ENCODE measurements at regions not wholly inside any gene's neighbourhood (a gene's known extent, or its start where the extent isn't known, plus 50 kb on each side); places are given as distances from the start of the nearest gene placed in this dataset.

- no peaks in the 10 kb centered on the region for H3K36me3 ChIP-seq (ENCODE audit: control insufficient read depth, insufficient read depth, low read length)
- H2BK20ac ChIP-seq (ENCODE audit: low read depth, low read length): no peak overlapping the region
- H3K4me3 ChIP-seq (ENCODE audit: insufficient read depth, low read depth, low read length): no peak overlapping the region
- H2AK5ac ChIP-seq (ENCODE audit: low read depth, low read length): no peak overlapping the region
- H3K27me3 ChIP-seq (ENCODE audit: control insufficient read depth, insufficient read depth, low read length): no peaks in the 10 kb centered on the region
- DNase-seq (no peak), ATAC-seq (ENCODE audit: low read depth) (no peak)
- no peak overlapping the region for H2BK5ac ChIP-seq (ENCODE audit: low read depth, low read length, poor library complexity, severe bottlenecking)
- H3K14ac ChIP-seq (replicated peaks; ENCODE audit: low read depth, low read length): no peak overlapping the region
- H3K23ac ChIP-seq (ENCODE audit: low read depth, low read length): no peak overlapping the region
- no peak overlapping the region for H2BK120ac ChIP-seq (ENCODE audit: low read depth, low read length)
- in situ Hi-C loops (cut with MboI; ENCODE audit: low sequenced_read_pairs): no loop called here
- H3K18ac ChIP-seq (ENCODE audit: low read depth, low read length): no peak overlapping the region
- no peaks in the 10 kb centered on the region for H3K9me3 ChIP-seq (ENCODE audit: control insufficient read depth, insufficient read depth, low read length)
- WGBS, 2 experiments (ENCODE audit: extremely low coverage in 2 of 2, insufficient read length in 1 of 2): no CpG with 5 or more reads among the region's 5 CpGs
- H2AFZ ChIP-seq (replicated peaks; ENCODE audit: low read length, poor library complexity): no peak overlapping the region
- H3K4me1 ChIP-seq (ENCODE audit: control insufficient read depth, insufficient read depth, low read length): no peaks in the 10 kb centered on the region
- H2BK15ac ChIP-seq (ENCODE audit: low read depth, low read length): no peak overlapping the region
- no peak overlapping the region for H4K91ac ChIP-seq (ENCODE audit: insufficient read depth, low read depth, low read length)
- no peak overlapping the region for H3K9ac ChIP-seq (ENCODE audit: low read depth, low read length)
- no peaks in the 10 kb centered on the region for H4K20me1 ChIP-seq (ENCODE audit: insufficient read depth, low read length)
- H2AK9ac ChIP-seq (replicated peaks; ENCODE audit: low read depth, low read length, poor library complexity): no peak overlapping the region
- no peak overlapping the region for H4K8ac ChIP-seq (ENCODE audit: low read depth in 2 of 2, low read length in 2 of 2)
- POLR2A ChIA-PET (ENCODE audit: unreplicated experiment): no interaction called here
- intact Hi-C loops (cut with micrococcal nuclease): no loop called here
- TF ChIP-seq NFE2L2 (IDR thresholded peaks at IDR 0.05; ENCODE audit: low read depth, low read length): no peak
- no peak for TF ChIP-seq USF2 (IDR thresholded peaks at IDR 0.05; ENCODE audit: low read depth, low read length)
- no peak for TF ChIP-seq FOS (IDR thresholded peaks at IDR 0.05; ENCODE audit: low read depth, low read length)
- TF ChIP-seq, protein P1, sequence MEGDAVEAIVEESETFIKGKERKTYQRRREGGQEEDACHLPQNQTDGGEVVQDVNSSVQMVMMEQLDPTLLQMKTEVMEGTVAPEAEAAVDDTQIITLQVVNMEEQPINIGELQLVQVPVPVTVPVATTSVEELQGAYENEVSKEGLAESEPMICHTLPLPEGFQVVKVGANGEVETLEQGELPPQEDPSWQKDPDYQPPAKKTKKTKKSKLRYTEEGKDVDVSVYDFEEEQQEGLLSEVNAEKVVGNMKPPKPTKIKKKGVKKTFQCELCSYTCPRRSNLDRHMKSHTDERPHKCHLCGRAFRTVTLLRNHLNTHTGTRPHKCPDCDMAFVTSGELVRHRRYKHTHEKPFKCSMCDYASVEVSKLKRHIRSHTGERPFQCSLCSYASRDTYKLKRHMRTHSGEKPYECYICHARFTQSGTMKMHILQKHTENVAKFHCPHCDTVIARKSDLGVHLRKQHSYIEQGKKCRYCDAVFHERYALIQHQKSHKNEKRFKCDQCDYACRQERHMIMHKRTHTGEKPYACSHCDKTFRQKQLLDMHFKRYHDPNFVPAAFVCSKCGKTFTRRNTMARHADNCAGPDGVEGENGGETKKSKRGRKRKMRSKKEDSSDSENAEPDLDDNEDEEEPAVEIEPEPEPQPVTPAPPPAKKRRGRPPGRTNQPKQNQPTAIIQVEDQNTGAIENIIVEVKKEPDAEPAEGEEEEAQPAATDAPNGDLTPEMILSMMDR (conservative IDR thresholded peaks at IDR 0.05; ENCODE audit: low read depth, low read length): no peak
- TF ChIP-seq RAD21 (IDR thresholded peaks at IDR 0.05; ENCODE audit: low read length): no peak
- TF ChIP-seq MAFK (IDR thresholded peaks at IDR 0.05; ENCODE audit: low read depth, low read length): no peak
- TF ChIP-seq, protein P2, sequence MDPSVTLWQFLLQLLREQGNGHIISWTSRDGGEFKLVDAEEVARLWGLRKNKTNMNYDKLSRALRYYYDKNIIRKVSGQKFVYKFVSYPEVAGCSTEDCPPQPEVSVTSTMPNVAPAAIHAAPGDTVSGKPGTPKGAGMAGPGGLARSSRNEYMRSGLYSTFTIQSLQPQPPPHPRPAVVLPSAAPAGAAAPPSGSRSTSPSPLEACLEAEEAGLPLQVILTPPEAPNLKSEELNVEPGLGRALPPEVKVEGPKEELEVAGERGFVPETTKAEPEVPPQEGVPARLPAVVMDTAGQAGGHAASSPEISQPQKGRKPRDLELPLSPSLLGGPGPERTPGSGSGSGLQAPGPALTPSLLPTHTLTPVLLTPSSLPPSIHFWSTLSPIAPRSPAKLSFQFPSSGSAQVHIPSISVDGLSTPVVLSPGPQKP (IDR thresholded peaks at IDR 0.05; ENCODE audit: borderline replicate concordance, low read depth, low read length): no peak
- TF ChIP-seq SMC3 (IDR thresholded peaks at IDR 0.05; ENCODE audit: low read depth, low read length): no peak
- TF ChIP-seq CHD1 (IDR thresholded peaks at IDR 0.05; ENCODE audit: low read depth, low read length): no peak
- TF ChIP-seq RCOR1 (IDR thresholded peaks at IDR 0.05; ENCODE audit: insufficient replicate concordance, low read length): no peak
- TF ChIP-seq POLR2A (IDR thresholded peaks at IDR 0.05; ENCODE audit: low read depth, low read length): no peak
- no peak for TF ChIP-seq RFX5 (IDR thresholded peaks at IDR 0.05; ENCODE audit: low read depth, low read length)
- TF ChIP-seq MAZ (IDR thresholded peaks at IDR 0.05; ENCODE audit: borderline replicate concordance, low read depth, low read length): no peak
- TF ChIP-seq MXI1 (IDR thresholded peaks at IDR 0.05; ENCODE audit: borderline replicate concordance, low read depth, low read length): no peak
- TF ChIP-seq CEBPB (IDR thresholded peaks at IDR 0.05; ENCODE audit: low read depth, low read length): no peak
- TF ChIP-seq BHLHE40 (IDR thresholded peaks at IDR 0.05; ENCODE audit: low read depth, low read length): no peak
- BruUV-seq (replicated peaks): no TSS peak
- no peak overlapping the region for H3K56ac ChIP-seq (ENCODE audit: extremely low read depth, insufficient read depth, low read length)
- no peak overlapping the region for H3K27ac ChIP-seq (ENCODE audit: insufficient read depth, low read length)
- no peaks in the 10 kb centered on the region for H3K79me1 ChIP-seq (ENCODE audit: low read depth in 1 of 2, low read length in 2 of 2)
- H3K4me2 ChIP-seq (ENCODE audit: low read depth, low read length): no peak overlapping the region
- no peak overlapping the region for H4K5ac ChIP-seq (ENCODE audit: low read depth, low read length)
- dilution Hi-C loops (cut with HindIII; ENCODE audit: low sequenced_read_pairs, unreplicated experiment): no loop called here
- CTCF ChIA-PET: interaction anchor here (0.8 kb wide), 1 partner anchor 44 kb away, joined by 4 read pairs; no protein-coding TSS in a partner anchor
- H3K4ac ChIP-seq (ENCODE audit: low read depth, low read length): no peak overlapping the region
- no peaks in the 10 kb centered on the region for H3K9me1 ChIP-seq (ENCODE audit: insufficient read depth, low read length)
These were observed 209.6 kb downstream of the EMP1 start for GRCh38 chr12:13405961-13406703.

Data from IMR-90 (cell line).